HFFc6 (cell line): ENCODE measurements at regions not wholly inside any gene's neighbourhood (a gene's known extent, or its start where the extent isn't known, plus 50 kb on each side); places are given as distances from the start of the nearest gene placed in this dataset.

Experiments
- DNase-seq: peaks from one replicate; pipeline ENCODE4 v3.0.0-alpha.2; 2018
- H3K27ac Mint-ChIP-seq: 2 replicates; pipeline ENCODE4 v1.8.0; 2020; ENCODE audit warnings: mild to moderate bottlenecking, mixed read lengths
- H3K27me3 Mint-ChIP-seq: 2 replicates; pipeline ENCODE4 v1.8.0; 2021; ENCODE audit warnings: mild to moderate bottlenecking, moderate library complexity, mixed read lengths; ENCODE audit not compliant: insufficient read depth
- H3K36me3 Mint-ChIP-seq: 2 replicates; pipeline ENCODE4 v1.8.0; 2021; ENCODE audit warnings: low read depth, mixed read lengths
- H3K4me1 Mint-ChIP-seq: 2 replicates; pipeline ENCODE4 v1.8.0; 2020; ENCODE audit warnings: low read depth, mixed read lengths
- H3K4me3 Mint-ChIP-seq: 2 replicates; pipeline ENCODE4 v1.8.0; 2020; ENCODE audit warnings: mild to moderate bottlenecking, moderate library complexity, mixed read lengths
- H3K9me3 Mint-ChIP-seq: 2 replicates; pipeline ENCODE4 v1.8.0; 2020; ENCODE audit warnings: mild to moderate bottlenecking, mixed read lengths
- CTCF ChIP-seq: fragments of 200-600 bp; sonication (generic); IDR thresholded peaks from 2 replicates; pipeline ENCODE4 v1.5.0; 2021; ENCODE audit warnings: antibody characterized with exemption, mild to moderate bottlenecking

- Mint-ChIP-seq H3K36me3 (0 out of 2 replicates have a peak, but pooled peaks cover 3% of the 10 kb centered on the region), H3K9me3 (peaks cover 7% of the 10 kb centered on the region), H3K27me3 (no peaks in the 10 kb centered on the region), H3K4me3 (no peak overlapping the region), H3K4me1 (no peaks in the 10 kb centered on the region), H3K27ac (no peak overlapping the region)
- no peak for TF ChIP-seq CTCF
- no peak for DNase-seq
These were observed 90.0 kb upstream of the DTNBP1 start for GRCh38 chr6:15752820-15753219.

- no peak for DNase-seq
- 0 out of 2 replicates have a peak, but pooled peaks cover 3% of the 10 kb centered on the region for H3K36me3 Mint-ChIP-seq
- no peaks in the 10 kb centered on the region; the same call in 1 of the 2 replicates for H3K9me3 Mint-ChIP-seq
- no peak overlapping the region for H3K4me3 Mint-ChIP-seq
- no peaks in the 10 kb centered on the region for H3K27me3 Mint-ChIP-seq
- no peaks in the 10 kb centered on the region for H3K4me1 Mint-ChIP-seq
- no peak for TF ChIP-seq CTCF
- no peak overlapping the region for H3K27ac Mint-ChIP-seq
These were observed 89.0 kb upstream of the DTNBP1 start for GRCh38 chr6:15751721-15752350.

GRCh38 chr6:15748341-15748740, 85.5 kb upstream of the DTNBP1 start:
- Mint-ChIP-seq H3K4me3 (no peak overlapping the region), H3K36me3 (0 out of 2 replicates have a peak, but pooled peaks cover 3% of the 10 kb centered on the region), H3K4me1 (no peaks in the 10 kb centered on the region), H3K27me3 (no peaks in the 10 kb centered on the region), H3K27ac (no peak overlapping the region), H3K9me3 (no peaks in the 10 kb centered on the region; the same call in none of the 2 replicates)
- DNase-seq = no peak
- no peak for TF ChIP-seq CTCF

GRCh38 chr6:15747354-15747883, 84.6 kb upstream of the DTNBP1 start:
- no peak for TF ChIP-seq CTCF
- H3K4me1 Mint-ChIP-seq = no peaks in the 10 kb centered on the region
- no peak overlapping the region for H3K4me3 Mint-ChIP-seq
- no peak for DNase-seq
- 0 out of 2 replicates have a peak, but pooled peaks cover 3% of the 10 kb centered on the region for H3K36me3 Mint-ChIP-seq
- no peak overlapping the region for H3K27ac Mint-ChIP-seq
- no peaks in the 10 kb centered on the region; the same call in none of the 2 replicates for H3K9me3 Mint-ChIP-seq
- H3K27me3 Mint-ChIP-seq = no peaks in the 10 kb centered on the region

GRCh38 chr6:15745781-15746180, 83.0 kb upstream of the DTNBP1 start:
- no peak for TF ChIP-seq CTCF
- Mint-ChIP-seq H3K27ac (no peak overlapping the region), H3K4me3 (no peak overlapping the region)

More at GRCh38 chr6:15745781-15746180, 83.0 kb upstream of the DTNBP1 start:
- Mint-ChIP-seq H3K36me3 (0 out of 2 replicates have a peak, but pooled peaks cover 3% of the 10 kb centered on the region), H3K27me3 (no peaks in the 10 kb centered on the region), H3K4me1 (no peaks in the 10 kb centered on the region), H3K9me3 (no peaks in the 10 kb centered on the region; the same call in none of the 2 replicates)
- DNase-seq = no peak
